H1 (cell line): ENCODE measurements at regions not wholly inside any gene's neighbourhood (a gene's known extent, or its start where the extent isn't known, plus 50 kb on each side); places are given as distances from the start of the nearest gene placed in this dataset.

Experiments
- CTCF ChIA-PET: fragments of 300-600 bp; sonication (Branson Sonifier 250); formaldehyde crosslinking; loops from one replicate; lab custom pipeline; 2021; ENCODE audit not compliant: partially characterized antibody; lab: Charles Lee
- POLR2A ChIA-PET: fragments of 300-600 bp; sonication (Branson Sonifier 250); formaldehyde crosslinking; loops from one replicate; lab custom pipeline; 2021; ENCODE audit warnings: inconsistent platforms; ENCODE audit not compliant: partially characterized antibody; lab: Charles Lee
- DNase-seq, 2 experiments: peaks; one replicate each; pipeline versions ENCODE4 v3.0.0 to v3.0.0-alpha.2; 2010 to 2022; ENCODE audit warnings: low spot score in 2 of 2, low read depth in 1 of 2, mixed read lengths in 1 of 2
- FAIRE-seq: peaks from 2 replicates; lab custom pipeline; 2011; peaks lifted over from hg19 to GRCh38; lab: Jason Lieb, UNC
- H2AFZ ChIP-seq: 2 replicates; pipeline ENCODE4 v1.8.1; 2012; ENCODE audit warnings: low read length, inconsistent platforms
- H2AK5ac ChIP-seq: 2 replicates; pipeline ENCODE4 v1.6.1; 2013; ENCODE audit warnings: low read depth, low read length
- H2BK120ac ChIP-seq: replicated peaks from 2 replicates; pipeline ENCODE3; 2013; ENCODE audit warnings: low read depth, low read length, inconsistent platforms
- H2BK12ac ChIP-seq: 2 replicates; pipeline ENCODE4 v1.6.1; 2013; ENCODE audit warnings: low read depth, low read length
- H2BK15ac ChIP-seq: 2 replicates; pipeline ENCODE4 v1.6.1; 2013; ENCODE audit warnings: low read length
- H2BK20ac ChIP-seq: 2 replicates; pipeline ENCODE4 v1.6.1; 2013; ENCODE audit warnings: low read length
- H2BK5ac ChIP-seq: 2 replicates; pipeline ENCODE4 v1.6.1; 2013; ENCODE audit warnings: low read depth, low read length
- H3K14ac ChIP-seq: 2 replicates; pipeline ENCODE4 v1.6.1; 2013; ENCODE audit warnings: inconsistent platforms; ENCODE audit not compliant: insufficient read length
- H3K18ac ChIP-seq: 2 replicates; pipeline ENCODE4 v1.6.1; 2013; ENCODE audit warnings: low read length; ENCODE audit errors: extremely low read depth
- H3K23ac ChIP-seq: 2 replicates; pipeline ENCODE4 v1.6.1; 2013; ENCODE audit warnings: inconsistent platforms; ENCODE audit not compliant: insufficient read length
- H3K23me2 ChIP-seq: 2 replicates; pipeline ENCODE4 v1.6.1; 2013; ENCODE audit warnings: low read depth, low read length
- H3K27ac ChIP-seq: 2 replicates; pipeline ENCODE4 v1.6.1; 2011; ENCODE audit warnings: low read depth, low read length, inconsistent platforms
- H3K27me3 ChIP-seq, 4 experiments: replicated peaks in 1 of 4; 1 replicate in 1 of 4; 2 replicates in 3 of 4; pipeline versions ENCODE4 v1.6.1 to v1.8.1; 2011 to 2013; ENCODE audit warnings: low read length in 3 of 4, mild to moderate bottlenecking in 3 of 4, inconsistent platforms in 2 of 4, mixed read lengths in 2 of 4, moderate library complexity in 1 of 4; ENCODE audit not compliant: control insufficient read depth in 3 of 4, insufficient read depth in 3 of 4; ENCODE audit errors: extremely low read depth in 1 of 4
- H3K36me3 ChIP-seq, 4 experiments: 2 replicates each; pipeline versions ENCODE4 v1.6.1 to v1.8.1; 2011 to 2013; ENCODE audit warnings: mild to moderate bottlenecking in 4 of 4, low read length in 3 of 4, moderate library complexity in 2 of 4, control low read depth in 1 of 4, inconsistent platforms in 1 of 4; ENCODE audit not compliant: insufficient read depth in 4 of 4, control insufficient read depth in 2 of 4
- H3K4ac ChIP-seq: replicated peaks from 2 replicates; pipeline ENCODE3; 2013; ENCODE audit warnings: low read length, low read depth, mixed read lengths, inconsistent platforms; ENCODE audit not compliant: insufficient read length
- H3K4me1 ChIP-seq, 4 experiments: replicated peaks in 1 of 4; 1 replicate in 1 of 4; 2 replicates in 3 of 4; pipeline versions ENCODE4 v1.6.1 to v1.8.1; 2011 to 2013; ENCODE audit warnings: low read length in 3 of 4, inconsistent platforms in 2 of 4, mixed read lengths in 1 of 4; ENCODE audit not compliant: insufficient read depth in 4 of 4, control insufficient read depth in 3 of 4
- H3K4me2 ChIP-seq, 2 experiments: 2 replicates each; pipeline versions ENCODE4 v1.6.1 to v1.8.1; 2011 to 2013; ENCODE audit warnings: low read depth in 2 of 2, low read length in 2 of 2, control low read depth in 1 of 2, inconsistent platforms in 1 of 2, mild to moderate bottlenecking in 1 of 2; ENCODE audit not compliant: insufficient read depth in 1 of 2
- H3K4me3 ChIP-seq, 4 experiments: fragments of 200-600, 300-600 bp in 1 of 4; sonication (generic), shearing (Covaris generic), sonication (Bioruptor Twin) in 1 of 4; 2 replicates each; pipeline versions ENCODE4 v1.5.1 to v1.8.1; 2011 to 2016; ENCODE audit warnings: low read length in 4 of 4, low read depth in 3 of 4, control low read depth in 2 of 4, inconsistent platforms in 2 of 4, mild to moderate bottlenecking in 2 of 4, mixed read lengths in 1 of 4, moderate library complexity in 1 of 4; ENCODE audit not compliant: insufficient read depth in 2 of 4; ENCODE audit errors: extremely low read depth in 1 of 4
- H3K56ac ChIP-seq: replicated peaks from 2 replicates; pipeline ENCODE3; 2013; ENCODE audit warnings: low read depth, mild to moderate bottlenecking, mixed read lengths, low read length, inconsistent platforms; ENCODE audit not compliant: insufficient read length
- H3K79me1 ChIP-seq: 2 replicates; pipeline ENCODE4 v1.6.1; 2013; ENCODE audit warnings: low read depth, low read length, control low read depth
- H3K79me2 ChIP-seq, 2 experiments: 2 replicates each; pipeline versions ENCODE4 v1.6.1 to v1.8.1; 2012 to 2013; ENCODE audit warnings: low read length in 2 of 2, mild to moderate bottlenecking in 2 of 2, inconsistent platforms in 1 of 2; ENCODE audit not compliant: insufficient read depth in 2 of 2, control insufficient read depth in 1 of 2
- H3K9ac ChIP-seq, 4 experiments: replicated peaks in 1 of 4; 1 replicate in 1 of 4; 2 replicates in 3 of 4; pipeline versions ENCODE4 v1.6.1 to v1.8.1; 2011 to 2013; ENCODE audit warnings: low read depth in 3 of 4, low read length in 3 of 4, control low read depth in 2 of 4, mild to moderate bottlenecking in 2 of 4, moderate library complexity in 2 of 4, inconsistent platforms in 1 of 4; ENCODE audit errors: extremely low read depth in 1 of 4
- H3K9me3 ChIP-seq, 2 experiments: 2 replicates each; pipeline versions ENCODE4 v1.6.1 to v1.8.1; 2012 to 2013; ENCODE audit warnings: mild to moderate bottlenecking in 2 of 2, moderate library complexity in 2 of 2, control low read depth in 1 of 2, inconsistent platforms in 1 of 2, low read depth in 1 of 2, low read length in 1 of 2, mixed read lengths in 1 of 2; ENCODE audit not compliant: insufficient read depth in 2 of 2
- H4K20me1 ChIP-seq, 2 experiments: replicated peaks in 1 of 2; 2 replicates each; pipeline versions ENCODE3 to v1.8.1; 2011 to 2013; ENCODE audit warnings: inconsistent platforms in 2 of 2, low read length in 2 of 2, mild to moderate bottlenecking in 1 of 2; ENCODE audit not compliant: insufficient read depth in 2 of 2, control insufficient read depth in 1 of 2
- H4K5ac ChIP-seq: 2 replicates; pipeline ENCODE4 v1.6.1; 2013; ENCODE audit warnings: low read length, low read depth, mixed read lengths, inconsistent platforms; ENCODE audit not compliant: insufficient read length
- H4K8ac ChIP-seq: 2 replicates; pipeline ENCODE4 v1.8.0; 2013; ENCODE audit warnings: mild to moderate bottlenecking, moderate library complexity, low read length, inconsistent platforms; ENCODE audit not compliant: insufficient read depth; ENCODE audit errors: extremely low read depth
- H4K91ac ChIP-seq: replicated peaks from 2 replicates; pipeline ENCODE3; 2013; ENCODE audit warnings: low read length, mixed read lengths, inconsistent platforms; ENCODE audit not compliant: insufficient read length
- CBX5 ChIP-seq: fragments of 300-800, 300-1000 bp; sonication (generic); IDR thresholded peaks from 2 replicates; pipeline ENCODE4 v1.7.1; 2016; ENCODE audit warnings: antibody characterized with exemption, low read length, low read depth
- CBX8 ChIP-seq: fragments of 300-800, 300-1000 bp; sonication (generic); IDR thresholded peaks from 2 replicates; pipeline ENCODE4 v1.7.1; 2016; ENCODE audit warnings: low read depth, low read length, borderline replicate concordance
- CREB1 ChIP-seq: IDR thresholded peaks from 2 replicates; pipeline ENCODE4 v1.6.1; 2012; ENCODE audit warnings: inconsistent platforms
- FOSL1 ChIP-seq: IDR thresholded peaks from 2 replicates; pipeline ENCODE4 v1.6.1; 2011; ENCODE audit warnings: mild to moderate bottlenecking, low read depth, low read length, moderate library complexity; ENCODE audit not compliant: insufficient read depth
- HDAC2 ChIP-seq, 2 experiments: fragments of 300-600 bp in 1 of 2; sonication (generic) in 1 of 2; IDR thresholded peaks; 2 replicates each; pipeline ENCODE4 v1.6.1; 2011 to 2012; ENCODE audit warnings: low read depth in 2 of 2, low read length in 2 of 2, mild to moderate bottlenecking in 2 of 2, moderate library complexity in 2 of 2, borderline replicate concordance in 1 of 2, inconsistent platforms in 1 of 2
- JUN ChIP-seq: IDR thresholded peaks from 2 replicates; pipeline ENCODE4 v1.6.1; 2011; ENCODE audit warnings: low read depth, mild to moderate bottlenecking, improper control_type of control experiment, low read length
- MAFK ChIP-seq: IDR thresholded peaks from 2 replicates; pipeline ENCODE4 v1.6.1; 2012; ENCODE audit warnings: low read depth, mild to moderate bottlenecking, improper control_type of control experiment, low read length
- POLR2AphosphoS5 ChIP-seq: IDR thresholded peaks from 2 replicates; pipeline ENCODE4 v1.6.1; 2011; ENCODE audit warnings: low read depth, low read length
- SAP30 ChIP-seq: fragments of 300-600 bp; sonication (generic); IDR thresholded peaks from 2 replicates; pipeline ENCODE4 v1.7.1; 2012; ENCODE audit warnings: low read length, moderate library complexity, mild to moderate bottlenecking, inconsistent platforms; ENCODE audit not compliant: insufficient read depth, insufficient replicate concordance
- SIN3A ChIP-seq, 2 experiments: IDR thresholded peaks in 1 of 2; conservative IDR thresholded peaks in 1 of 2; 2 replicates each; pipeline ENCODE4 v1.6.1; 2011 to 2012; ENCODE audit warnings: low read length in 2 of 2, improper control_type of control experiment in 1 of 2, low read depth in 1 of 2, mild to moderate bottlenecking in 1 of 2
- SRF ChIP-seq: IDR thresholded peaks from 2 replicates; pipeline ENCODE4 v1.6.1; 2011; ENCODE audit warnings: mild to moderate bottlenecking, low read depth, low read length, moderate library complexity
- TBP ChIP-seq: IDR thresholded peaks from 2 replicates; pipeline ENCODE4 v1.6.1; 2011; ENCODE audit warnings: low read depth, low read length, improper control_type of control experiment
- WGBS, 2 experiments: shearing (Covaris generic) in 1 of 2; methylation state at CpG; one replicate each; pipeline versions ENCODE4 v1.1.6 to v1.1.7; 2013 to 2015; ENCODE audit warnings: low lambda C conversion rate in 2 of 2, mixed read lengths in 2 of 2, inconsistent platforms in 1 of 2, low coverage in 1 of 2, missing lambda C conversion rate in 1 of 2; ENCODE audit not compliant: insufficient replicate concordance in 2 of 2, insufficient coverage in 1 of 2, insufficient read length in 1 of 2; ENCODE audit errors: extremely low coverage in 1 of 2, missing lambda C conversion rate in 1 of 2; 5-methylcytosine and 5-hydroxymethylcytosine counted together
- TF ChIP-seq, protein P1 (sequence below): IDR thresholded peaks from 2 replicates; pipeline ENCODE4 v1.6.1; 2012; ENCODE audit warnings: low read length, inconsistent platforms

DNA sequence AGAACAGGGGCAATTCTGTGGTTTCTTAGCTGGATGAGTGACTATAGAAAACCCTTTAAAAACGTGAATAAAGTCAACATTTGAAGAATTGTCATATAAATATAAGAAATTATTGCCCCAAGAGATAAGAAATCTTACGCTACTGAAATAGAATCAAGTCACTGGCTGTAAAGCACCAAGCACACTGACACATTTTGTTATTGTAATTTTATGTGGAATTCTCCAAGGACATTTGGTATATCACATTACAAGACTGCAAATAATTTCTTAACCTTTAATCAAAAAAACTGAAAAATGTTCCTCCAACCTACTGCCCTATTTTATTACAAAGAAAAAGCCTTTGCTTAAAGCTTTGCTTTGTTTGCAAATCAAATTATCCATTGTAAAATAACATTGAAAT is 383.3 kb downstream of the IPMK start:
- H3K14ac ChIP-seq: no peak overlapping the region
- no peaks in the 10 kb centered on the region for H3K79me1 ChIP-seq
- FAIRE-seq: no peak
- no peak overlapping the region for H2BK5ac ChIP-seq
- TF ChIP-seq CBX8 (no peak), HDAC2 (IDR thresholded peaks at IDR 0.05; ENCODE audit: borderline replicate concordance in 1 of 2, low read depth in 2 of 2, low read length in 2 of 2) (no peak), SRF (no peak), POLR2AphosphoS5 (no peak), JUN (no peak), SAP30 (no peak), CBX5 (no peak), MAFK (no peak), SIN3A (conservative IDR thresholded peaks at IDR 0.05 in 1 of 2, IDR thresholded peaks at IDR 0.05 in 1 of 2; ENCODE audit: low read depth in 1 of 2, low read length in 2 of 2) (no peak), FOSL1 (no peak), TBP (no peak), CREB1 (no peak)
- TF ChIP-seq, protein P1, sequence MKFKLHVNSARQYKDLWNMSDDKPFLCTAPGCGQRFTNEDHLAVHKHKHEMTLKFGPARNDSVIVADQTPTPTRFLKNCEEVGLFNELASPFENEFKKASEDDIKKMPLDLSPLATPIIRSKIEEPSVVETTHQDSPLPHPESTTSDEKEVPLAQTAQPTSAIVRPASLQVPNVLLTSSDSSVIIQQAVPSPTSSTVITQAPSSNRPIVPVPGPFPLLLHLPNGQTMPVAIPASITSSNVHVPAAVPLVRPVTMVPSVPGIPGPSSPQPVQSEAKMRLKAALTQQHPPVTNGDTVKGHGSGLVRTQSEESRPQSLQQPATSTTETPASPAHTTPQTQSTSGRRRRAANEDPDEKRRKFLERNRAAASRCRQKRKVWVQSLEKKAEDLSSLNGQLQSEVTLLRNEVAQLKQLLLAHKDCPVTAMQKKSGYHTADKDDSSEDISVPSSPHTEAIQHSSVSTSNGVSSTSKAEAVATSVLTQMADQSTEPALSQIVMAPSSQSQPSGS: no peak
- H4K5ac ChIP-seq: no peak overlapping the region
- H3K9ac ChIP-seq: no peak overlapping the region
- no peaks in the 10 kb centered on the region for H3K9me3 ChIP-seq
- no peak overlapping the region for H2AK5ac ChIP-seq
- no peaks in the 10 kb centered on the region for H4K20me1 ChIP-seq
- no peak overlapping the region for H3K23ac ChIP-seq
- no peak overlapping the region for H2BK15ac ChIP-seq
- no peak overlapping the region for H2BK12ac ChIP-seq
- no peak overlapping the region for H3K4me2 ChIP-seq
- WGBS, 2 experiments: 89% methylated on average over 2 of the region's 2 CpGs; no CpG with 5 or more reads in 1 of the 2 experiments
- H2BK120ac ChIP-seq: no peak overlapping the region
- no peak overlapping the region for H3K4me3 ChIP-seq
- H3K27me3 ChIP-seq: no peaks in the 10 kb centered on the region
- ChIA-PET POLR2A (no interaction called here), CTCF (no interaction called here)
- no peak overlapping the region for H3K4ac ChIP-seq
- no peaks in the 10 kb centered on the region for H3K4me1 ChIP-seq
- no peaks in the 10 kb centered on the region for H3K23me2 ChIP-seq
- no peak for DNase-seq
- no peak overlapping the region for H4K91ac ChIP-seq
- no peak overlapping the region for H3K18ac ChIP-seq
- H3K56ac ChIP-seq: no peak overlapping the region
- no peak overlapping the region for H2AFZ ChIP-seq
- H4K8ac ChIP-seq: no peak overlapping the region
- no peaks in the 10 kb centered on the region for H3K36me3 ChIP-seq
- no peak overlapping the region for H3K27ac ChIP-seq
- no peaks in the 10 kb centered on the region for H3K79me2 ChIP-seq
- no peak overlapping the region for H2BK20ac ChIP-seq
